ENCODE measurements at regions not wholly inside any gene's neighbourhood (a gene's known extent, or its start where the extent isn't known, plus 50 kb on each side); places are given as distances from the start of the nearest gene placed in this dataset.
A peak's percentile ranks its signal among the peaks of the same experiment; 100 is the strongest.

GRCh38 chr13:104984296-104984818 lies 1551.1 kb downstream of the EFNB2 start:
- in situ Hi-C loops (cut with HindIII; ENCODE audit: low pct_ligation_motif_present, low sequenced_read_pairs), result no loop called here
- Histone ChIP-seq H3K36me3 (replicated peaks) (no peaks in the 10 kb centered on the region), H3K4me3 (ENCODE audit: low read depth, low read length) (no peak overlapping the region), H3K27me3 (replicated peaks) (no peaks in the 10 kb centered on the region), H3K27ac (no peak overlapping the region)
- TF ChIP-seq CTCF (IDR thresholded peaks at IDR 0.05; ENCODE audit: low read depth, low read length, missing control alignments), result no peak
- DNase-seq, result peak; percentile 81

GRCh38 chr13:104983601-104984000 lies 1551.9 kb downstream of the EFNB2 start:
- H3K4me3 ChIP-seq (ENCODE audit: low read depth, low read length), result no peak overlapping the region
- in situ Hi-C loops (cut with HindIII; ENCODE audit: low pct_ligation_motif_present, low sequenced_read_pairs), result no loop called here
- H3K27me3 ChIP-seq (replicated peaks), result no peaks in the 10 kb centered on the region
- no peak for DNase-seq
- H3K36me3 ChIP-seq (replicated peaks), result no peaks in the 10 kb centered on the region
- H3K27ac ChIP-seq, result no peak overlapping the region
- no peak for TF ChIP-seq CTCF (IDR thresholded peaks at IDR 0.05; ENCODE audit: low read depth, low read length, missing control alignments)

GRCh38 chr13:104980586-104980985 lies 1554.9 kb downstream of the EFNB2 start:
- no peaks in the 10 kb centered on the region for H3K36me3 ChIP-seq (replicated peaks)
- no peak for DNase-seq
- in situ Hi-C loops (cut with HindIII; ENCODE audit: low pct_ligation_motif_present, low sequenced_read_pairs), result no loop called here
- H3K27me3 ChIP-seq (replicated peaks), result no peaks in the 10 kb centered on the region
- TF ChIP-seq CTCF (IDR thresholded peaks at IDR 0.05; ENCODE audit: low read depth, low read length, missing control alignments), result no peak
- H3K4me3 ChIP-seq (ENCODE audit: low read depth, low read length), result no peak overlapping the region
- H3K27ac ChIP-seq, result no peak overlapping the region

- H3K27ac ChIP-seq, result no peak overlapping the region
- no peak overlapping the region for H3K4me3 ChIP-seq (ENCODE audit: low read depth, low read length)
- no peak for TF ChIP-seq CTCF (IDR thresholded peaks at IDR 0.05; ENCODE audit: low read depth, low read length, missing control alignments)
- in situ Hi-C loops (cut with HindIII; ENCODE audit: low pct_ligation_motif_present, low sequenced_read_pairs), result no loop called here
- no peak for DNase-seq
- H3K36me3 ChIP-seq (replicated peaks), result no peaks in the 10 kb centered on the region
- no peaks in the 10 kb centered on the region for H3K27me3 ChIP-seq (replicated peaks)
Observed at GRCh38 chr13:104979281-104980030, 1556.0 kb downstream of the EFNB2 start.

GRCh38 chr13:104976986-104977385 lies 1558.5 kb downstream of the EFNB2 start:
- TF ChIP-seq CTCF (IDR thresholded peaks at IDR 0.05; ENCODE audit: low read depth, low read length, missing control alignments), result no peak
- in situ Hi-C loops (cut with HindIII; ENCODE audit: low pct_ligation_motif_present, low sequenced_read_pairs), result no loop called here
- H3K36me3 ChIP-seq (replicated peaks), result no peaks in the 10 kb centered on the region
- no peak for DNase-seq
- H3K27ac ChIP-seq, result no peak overlapping the region
- H3K27me3 ChIP-seq (replicated peaks), result no peaks in the 10 kb centered on the region
- no peak overlapping the region for H3K4me3 ChIP-seq (ENCODE audit: low read depth, low read length)

- Histone ChIP-seq H3K36me3 (replicated peaks) (no peaks in the 10 kb centered on the region), H3K4me3 (ENCODE audit: low read depth, low read length) (no peak overlapping the region), H3K27me3 (replicated peaks) (no peaks in the 10 kb centered on the region), H3K27ac (no peak overlapping the region)
- no peak for TF ChIP-seq CTCF (IDR thresholded peaks at IDR 0.05; ENCODE audit: low read depth, low read length, missing control alignments)
- no peak for DNase-seq
- in situ Hi-C loops (cut with HindIII; ENCODE audit: low pct_ligation_motif_present, low sequenced_read_pairs), result no loop called here
Observed at GRCh38 chr13:104975272-104975671, 1560.2 kb downstream of the EFNB2 start.

Data from brain microvascular endothelial cell (primary cell).